AG10803 (cell line): ENCODE measurements at regions not wholly inside any gene's neighbourhood (a gene's known extent, or its start where the extent isn't known, plus 50 kb on each side); places are given as distances from the start of the nearest gene placed in this dataset.

Experiments used
- DNase-seq: peaks from one replicate; pipeline ENCODE4 v3.0.0; 2010; ENCODE audit warnings: low read depth
- H3K4me3 ChIP-seq: 2 replicates; pipeline ENCODE4 v1.5.1; 2011; ENCODE audit warnings: mild to moderate bottlenecking, low read length, control low read depth
- CTCF ChIP-seq: conservative IDR thresholded peaks from 2 replicates; pipeline ENCODE4 v1.5.1; 2011; ENCODE audit warnings: mild to moderate bottlenecking, low read length, control low read depth, inconsistent platforms

GRCh38 chr2:216914491-216914890, 54.6 kb upstream of the TNP1 start:
- DNase-seq = no peak
- H3K4me3 ChIP-seq = no peak overlapping the region
- no peak for TF ChIP-seq CTCF

DNA sequence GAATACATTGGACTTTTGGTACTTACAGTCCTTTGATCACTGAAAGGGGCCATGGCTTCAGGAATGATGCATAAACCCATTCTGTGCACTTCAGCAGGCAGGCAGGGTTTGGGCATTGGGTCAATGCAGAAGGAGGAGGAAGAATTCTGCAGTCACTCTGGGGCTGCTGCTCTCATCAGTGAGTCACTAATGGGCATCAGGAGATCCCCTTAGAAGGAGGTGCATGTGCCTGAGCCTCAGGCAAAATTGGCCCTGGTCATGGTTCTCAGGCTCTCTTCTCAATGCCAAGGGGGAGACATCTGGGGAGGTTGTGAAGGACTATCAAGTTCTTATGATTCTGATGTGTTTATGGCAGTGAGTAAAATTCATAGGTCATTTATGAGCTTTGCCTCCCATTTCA, 52.0 kb upstream of the TNP1 start:
- no peak overlapping the region for H3K4me3 ChIP-seq
- peak; percentile 20 for DNase-seq
- no peak for TF ChIP-seq CTCF

DNA sequence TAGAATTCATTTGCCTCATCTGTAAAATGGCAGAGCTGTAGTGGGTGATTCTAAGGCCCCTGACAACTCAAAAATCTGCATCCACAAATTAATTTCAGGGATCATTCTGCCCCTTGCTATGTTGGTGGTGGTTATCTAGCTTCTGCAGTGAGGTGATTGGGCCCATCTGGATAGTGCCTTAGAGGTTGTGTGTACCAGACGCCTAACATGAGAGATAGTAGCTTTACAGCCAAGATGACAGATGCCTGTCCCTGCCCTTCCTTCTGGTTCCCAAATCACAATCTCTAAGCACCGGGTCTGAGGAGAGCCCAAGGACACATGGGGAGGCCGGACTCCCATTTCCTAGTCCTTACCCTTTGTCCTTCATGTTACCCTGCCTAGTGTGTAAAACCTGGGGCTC, 51.1 kb upstream of the TNP1 start:
- no peak for DNase-seq
- TF ChIP-seq CTCF = no peak
- no peak overlapping the region for H3K4me3 ChIP-seq

DNA sequence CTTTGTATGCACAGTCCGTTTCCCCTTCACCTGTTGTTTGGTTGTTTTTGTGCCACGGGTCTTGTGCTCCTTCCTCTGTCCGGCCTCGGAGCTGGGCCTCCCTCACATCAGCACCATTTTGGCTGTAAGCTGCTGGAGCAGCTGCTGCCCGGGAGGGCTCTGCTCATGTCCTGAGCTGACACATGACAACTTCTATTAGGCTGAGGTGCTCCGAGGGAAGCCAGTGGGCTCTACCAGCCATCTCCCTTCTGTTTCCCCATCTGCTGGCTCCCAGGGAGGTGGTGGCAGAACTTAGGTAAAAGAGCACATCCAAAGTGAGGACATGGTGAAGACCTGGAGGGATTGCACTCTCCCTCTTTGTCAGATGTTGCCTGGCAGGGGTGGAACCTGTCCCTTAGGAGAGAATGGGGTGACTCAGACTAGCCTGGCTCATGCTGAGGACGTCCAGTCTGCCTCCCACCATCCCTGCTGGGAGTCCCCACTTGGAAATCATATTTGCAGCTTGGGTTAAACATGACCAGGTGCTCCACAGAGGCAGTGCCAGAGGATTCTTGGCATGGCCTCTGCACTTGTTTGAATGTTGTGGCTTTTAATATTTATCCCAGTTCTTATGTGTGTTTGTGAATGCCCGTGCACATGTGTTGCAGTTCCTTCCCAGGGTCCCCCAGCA, 49.8 kb upstream of the TNP1 start:
- DNase-seq = no peak
- no peak overlapping the region for H3K4me3 ChIP-seq
- no peak for TF ChIP-seq CTCF
